NT2/D1 (cell line): ENCODE measurements at regions not wholly inside any gene's neighbourhood (a gene's known extent, or its start where the extent isn't known, plus 50 kb on each side); places are given as distances from the start of the nearest gene placed in this dataset.

ENCODE experiments used
- YY1 ChIP-seq: IDR thresholded peaks from 2 replicates; pipeline ENCODE4 v1.6.1; 2011; ENCODE audit not compliant: insufficient read length, insufficient read depth
- ZNF274 ChIP-seq: IDR thresholded peaks from 2 replicates; pipeline ENCODE4 v1.6.1; 2011; ENCODE audit warnings: mild to moderate bottlenecking, low read depth, low read length

GRCh38 chr1:203930342-203930741, 68.9 kb downstream of the SNRPE start:
- no peak for TF ChIP-seq ZNF274
- TF ChIP-seq YY1: no peak
